KMS-11 (cell line): ENCODE measurements at regions not wholly inside any gene's neighbourhood (a gene's known extent, or its start where the extent isn't known, plus 50 kb on each side); places are given as distances from the start of the nearest gene placed in this dataset.

Source experiments
- H2AFZ ChIP-seq: fragments of 200-600 bp; sonication (generic); 2 replicates; pipeline ENCODE4 v1.6.1; 2016; ENCODE audit warnings: antibody characterized with exemption, mixed run types, low read depth
- H3K27ac ChIP-seq: fragments of 200-600 bp; sonication (generic); 2 replicates; pipeline ENCODE4 v1.6.1; 2016; ENCODE audit warnings: mild to moderate bottlenecking, mixed run types
- H3K27me3 ChIP-seq: fragments of 200-600 bp; sonication (generic); 2 replicates; pipeline ENCODE4 v1.6.1; 2017; ENCODE audit warnings: mild to moderate bottlenecking, low read depth, mixed run types, moderate library complexity; ENCODE audit not compliant: insufficient read depth
- H3K36me3 ChIP-seq: fragments of 200-600 bp; sonication (generic); 2 replicates; pipeline ENCODE4 v1.6.1; 2017; ENCODE audit warnings: mild to moderate bottlenecking, mixed run types; ENCODE audit not compliant: insufficient read depth
- H3K4me1 ChIP-seq: fragments of 200-600 bp; sonication (generic); 2 replicates; pipeline ENCODE4 v1.6.1; 2016; ENCODE audit warnings: mild to moderate bottlenecking, low read depth, mixed run types; ENCODE audit not compliant: poor library complexity, severe bottlenecking
- H3K4me2 ChIP-seq: fragments of 200-600 bp; sonication (generic); 2 replicates; pipeline ENCODE4 v1.7.0; 2016; ENCODE audit warnings: mild to moderate bottlenecking, mixed run types
- H3K4me3 ChIP-seq: fragments of 200-600 bp; sonication (generic); IDR thresholded peaks from 2 replicates; pipeline ENCODE4 v1.6.1; 2017; ENCODE audit warnings: low read depth, low read length, mixed read lengths; ENCODE audit not compliant: insufficient read depth
- H3K79me2 ChIP-seq: fragments of 200-600 bp; sonication (generic); 2 replicates; pipeline ENCODE4 v1.6.1; 2016; ENCODE audit warnings: low read depth, mixed run types; ENCODE audit not compliant: insufficient read depth
- H3K9ac ChIP-seq: fragments of 200-600 bp; sonication (generic); 2 replicates; pipeline ENCODE4 v1.6.1; 2016; ENCODE audit warnings: mild to moderate bottlenecking, mixed run types
- H4K20me1 ChIP-seq: fragments of 200-600 bp; sonication (generic); 2 replicates; pipeline ENCODE4 v1.6.1; 2016; ENCODE audit warnings: mild to moderate bottlenecking, mixed run types; ENCODE audit not compliant: insufficient read depth
- CTCF ChIP-seq: fragments of 200-600 bp; sonication (generic); conservative IDR thresholded peaks from 2 replicates; pipeline ENCODE4 v1.6.1; 2017; ENCODE audit warnings: low read depth, mild to moderate bottlenecking, antibody characterized with exemption, low read length, moderate library complexity, mixed read lengths

GRCh38 chr2:121860033-121860757 lies 104.7 kb downstream of the TSN start:
- Histone ChIP-seq H3K27me3 (no peaks in the 10 kb centered on the region), H3K27ac (no peak overlapping the region), H2AFZ (no peak overlapping the region), H3K4me2 (no peak overlapping the region), H3K36me3 (no peaks in the 10 kb centered on the region), H3K9ac (no peak overlapping the region), H4K20me1 (no peaks in the 10 kb centered on the region), H3K79me2 (no peaks in the 10 kb centered on the region), H3K4me1 (no peaks in the 10 kb centered on the region), H3K4me3 (no peak overlapping the region)
- no peak for TF ChIP-seq CTCF

DNA sequence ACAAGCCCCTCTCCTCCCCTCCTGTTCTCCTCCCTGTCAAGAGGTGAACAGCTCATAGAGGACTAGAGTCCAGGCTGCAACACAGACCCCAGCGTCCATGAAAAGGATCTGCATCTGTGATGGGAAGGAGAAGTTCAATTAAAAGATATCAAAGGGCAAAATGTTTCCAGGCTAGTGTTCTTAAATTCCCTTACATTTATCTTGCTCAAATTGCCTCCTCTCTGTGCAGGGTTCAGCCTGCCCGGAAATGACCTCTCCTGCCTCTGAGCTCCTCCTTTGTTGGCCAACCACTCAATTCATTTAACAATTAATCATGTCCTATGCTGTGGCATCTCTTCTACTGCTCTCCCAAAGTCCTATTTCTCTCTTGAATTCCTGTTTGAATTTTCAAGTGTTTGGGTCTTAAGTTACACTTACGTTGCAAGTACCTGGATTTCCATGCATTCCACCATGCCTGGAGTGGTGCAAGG lies 105.3 kb downstream of the TSN start:
- H3K4me2 ChIP-seq: no peak overlapping the region
- no peaks in the 10 kb centered on the region for H3K36me3 ChIP-seq
- no peak overlapping the region for H3K9ac ChIP-seq
- no peaks in the 10 kb centered on the region for H3K27me3 ChIP-seq
- no peak overlapping the region for H3K27ac ChIP-seq
- H3K79me2 ChIP-seq: no peaks in the 10 kb centered on the region
- H3K4me1 ChIP-seq: no peaks in the 10 kb centered on the region
- H2AFZ ChIP-seq: no peak overlapping the region
- no peak for TF ChIP-seq CTCF
- no peak overlapping the region for H3K4me3 ChIP-seq
- H4K20me1 ChIP-seq: no peaks in the 10 kb centered on the region

GRCh38 chr2:121862286-121862685 lies 106.8 kb downstream of the TSN start:
- no peaks in the 10 kb centered on the region for H3K36me3 ChIP-seq
- no peak overlapping the region for H3K4me2 ChIP-seq
- no peaks in the 10 kb centered on the region for H4K20me1 ChIP-seq
- no peaks in the 10 kb centered on the region for H3K4me1 ChIP-seq
- H3K4me3 ChIP-seq: no peak overlapping the region
- H3K79me2 ChIP-seq: no peaks in the 10 kb centered on the region
- no peaks in the 10 kb centered on the region for H3K27me3 ChIP-seq
- no peak for TF ChIP-seq CTCF
- H2AFZ ChIP-seq: no peak overlapping the region
- H3K9ac ChIP-seq: no peak overlapping the region
- H3K27ac ChIP-seq: no peak overlapping the region

GRCh38 chr2:121865914-121866313 lies 110.5 kb downstream of the TSN start:
- Histone ChIP-seq H3K36me3 (no peaks in the 10 kb centered on the region), H2AFZ (no peak overlapping the region), H3K4me2 (no peak overlapping the region), H3K9ac (no peak overlapping the region), H3K27ac (no peak overlapping the region), H3K4me3 (no peak overlapping the region), H3K4me1 (no peaks in the 10 kb centered on the region), H3K79me2 (no peaks in the 10 kb centered on the region), H3K27me3 (no peaks in the 10 kb centered on the region), H4K20me1 (no peaks in the 10 kb centered on the region)
- no peak for TF ChIP-seq CTCF
